MM.1S (cell line): ENCODE measurements at regions not wholly inside any gene's neighbourhood (a gene's known extent, or its start where the extent isn't known, plus 50 kb on each side); places are given as distances from the start of the nearest gene placed in this dataset.

ENCODE experiments used
- DNase-seq: peaks from one replicate; pipeline ENCODE4 v3.0.0-alpha.2; 2015
- H2AFZ ChIP-seq: fragments of 300-600 bp; sonication (generic); 2 replicates; pipeline ENCODE4 v1.6.0; 2016; ENCODE audit warnings: antibody characterized with exemption, low read length
- H3F3A ChIP-seq: fragments of 300-600 bp; sonication (generic); 2 replicates; pipeline ENCODE4 v1.6.1; 2016; ENCODE audit warnings: mild to moderate bottlenecking, antibody characterized with exemption, low read length, moderate library complexity, mixed read lengths; ENCODE audit not compliant: insufficient read depth
- H3K27ac ChIP-seq: fragments of 300-600 bp; sonication (generic); 2 replicates; pipeline ENCODE4 v1.5.1; 2016; ENCODE audit warnings: mild to moderate bottlenecking, low read length
- H3K27me3 ChIP-seq: fragments of 300-600 bp; sonication (generic); replicated peaks from 2 replicates; pipeline ENCODE4 v1.6.0; 2016; ENCODE audit warnings: low read length; ENCODE audit not compliant: insufficient read depth
- H3K36me3 ChIP-seq: fragments of 300-600 bp; sonication (generic); replicated peaks from 2 replicates; pipeline ENCODE4 v1.6.1; 2016; ENCODE audit warnings: mild to moderate bottlenecking, low read length, mixed read lengths; ENCODE audit not compliant: insufficient read depth
- H3K4me1 ChIP-seq: fragments of 300-600 bp; sonication (generic); 2 replicates; pipeline ENCODE4 v1.6.1; 2016; ENCODE audit warnings: low read length, mixed read lengths
- H3K4me2 ChIP-seq: fragments of 300-600 bp; sonication (generic); 2 replicates; pipeline ENCODE4 v1.6.0; 2016; ENCODE audit warnings: low read depth, low read length
- H3K4me3 ChIP-seq: fragments of 300-600 bp; sonication (generic); 2 replicates; pipeline ENCODE4 v1.5.1; 2016; ENCODE audit warnings: low read length, mixed read lengths
- H3K79me2 ChIP-seq: fragments of 300-600 bp; sonication (generic); 2 replicates; pipeline ENCODE4 v1.6.1; 2016; ENCODE audit warnings: mixed run types, low read length, mixed read lengths
- H3K9ac ChIP-seq: fragments of 300-600 bp; sonication (generic); 2 replicates; pipeline ENCODE4 v1.6.1; 2016; ENCODE audit warnings: low read length, mixed read lengths
- H3K9me2 ChIP-seq: fragments of 300-600 bp; sonication (generic); replicated peaks from 2 replicates; pipeline ENCODE4 v1.6.1; 2016; ENCODE audit warnings: mild to moderate bottlenecking, low read length, mixed read lengths; ENCODE audit not compliant: insufficient read depth
- H3K9me3 ChIP-seq: fragments of 300-600 bp; sonication (generic); replicated peaks from 2 replicates; pipeline ENCODE4 v1.6.1; 2016; ENCODE audit warnings: mild to moderate bottlenecking, low read length, mixed read lengths; ENCODE audit not compliant: insufficient read depth
- H4K20me1 ChIP-seq: fragments of 300-600 bp; sonication (generic); 2 replicates; pipeline ENCODE4 v1.6.1; 2016; ENCODE audit warnings: mild to moderate bottlenecking, low read length, moderate library complexity, mixed read lengths; ENCODE audit not compliant: insufficient read depth
- EZH2 ChIP-seq: fragments of 300-600 bp; sonication (generic); optimal IDR thresholded peaks from 2 replicates; pipeline ENCODE3; 2017; ENCODE audit warnings: low read depth, mild to moderate bottlenecking, antibody characterized with exemption, low read length, mixed read lengths
- EZH2phosphoT487 ChIP-seq: fragments of 300-600 bp; sonication (generic); IDR thresholded peaks from 2 replicates; pipeline ENCODE4 v1.6.1; 2018; ENCODE audit warnings: antibody characterized with exemption, low read length
- TF ChIP-seq, protein P1 (sequence below): fragments of 300-600 bp; sonication (generic); IDR thresholded peaks from 2 replicates; pipeline ENCODE4 v1.5.1; 2016; ENCODE audit warnings: antibody characterized with exemption, low read length, mixed read lengths

DNA sequence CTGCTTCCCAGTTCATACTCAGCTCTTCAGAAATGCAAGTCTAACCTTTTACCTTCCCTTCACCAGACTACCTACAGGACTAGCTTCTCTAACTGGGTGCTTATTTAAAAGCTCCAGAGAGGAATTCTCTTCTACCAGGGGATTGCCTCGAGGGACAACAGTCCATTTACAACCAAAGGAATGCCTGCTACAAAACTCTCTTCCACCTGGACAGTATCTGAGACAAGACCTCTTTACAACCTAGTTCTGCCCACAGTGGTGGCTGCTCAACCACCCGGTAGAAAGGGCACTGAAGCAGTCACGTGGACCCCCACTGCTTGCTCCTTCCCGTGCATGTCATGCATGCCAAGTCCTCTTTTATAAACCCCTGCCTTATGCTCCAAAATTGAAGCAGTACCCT is 158.1 kb upstream of the ANXA10 start:
- TF ChIP-seq EZH2phosphoT487, result no peak
- TF ChIP-seq, protein P1, sequence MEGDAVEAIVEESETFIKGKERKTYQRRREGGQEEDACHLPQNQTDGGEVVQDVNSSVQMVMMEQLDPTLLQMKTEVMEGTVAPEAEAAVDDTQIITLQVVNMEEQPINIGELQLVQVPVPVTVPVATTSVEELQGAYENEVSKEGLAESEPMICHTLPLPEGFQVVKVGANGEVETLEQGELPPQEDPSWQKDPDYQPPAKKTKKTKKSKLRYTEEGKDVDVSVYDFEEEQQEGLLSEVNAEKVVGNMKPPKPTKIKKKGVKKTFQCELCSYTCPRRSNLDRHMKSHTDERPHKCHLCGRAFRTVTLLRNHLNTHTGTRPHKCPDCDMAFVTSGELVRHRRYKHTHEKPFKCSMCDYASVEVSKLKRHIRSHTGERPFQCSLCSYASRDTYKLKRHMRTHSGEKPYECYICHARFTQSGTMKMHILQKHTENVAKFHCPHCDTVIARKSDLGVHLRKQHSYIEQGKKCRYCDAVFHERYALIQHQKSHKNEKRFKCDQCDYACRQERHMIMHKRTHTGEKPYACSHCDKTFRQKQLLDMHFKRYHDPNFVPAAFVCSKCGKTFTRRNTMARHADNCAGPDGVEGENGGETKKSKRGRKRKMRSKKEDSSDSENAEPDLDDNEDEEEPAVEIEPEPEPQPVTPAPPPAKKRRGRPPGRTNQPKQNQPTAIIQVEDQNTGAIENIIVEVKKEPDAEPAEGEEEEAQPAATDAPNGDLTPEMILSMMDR, result no peak
- TF ChIP-seq EZH2, result no peak
- Histone ChIP-seq H3K27me3 (no peaks in the 10 kb centered on the region), H3K9me2 (no peaks in the 10 kb centered on the region), H3K79me2 (no peaks in the 10 kb centered on the region), H3K4me1 (no peaks in the 10 kb centered on the region), H3K9me3 (no peaks in the 10 kb centered on the region), H3K4me2 (no peak overlapping the region), H4K20me1 (no peaks in the 10 kb centered on the region), H3K4me3 (no peak overlapping the region), H3K27ac (no peak overlapping the region), H2AFZ (no peak overlapping the region), H3K9ac (no peak overlapping the region), H3F3A (no peaks in the 10 kb centered on the region), H3K36me3 (no peaks in the 10 kb centered on the region)
- no peak for DNase-seq

DNA sequence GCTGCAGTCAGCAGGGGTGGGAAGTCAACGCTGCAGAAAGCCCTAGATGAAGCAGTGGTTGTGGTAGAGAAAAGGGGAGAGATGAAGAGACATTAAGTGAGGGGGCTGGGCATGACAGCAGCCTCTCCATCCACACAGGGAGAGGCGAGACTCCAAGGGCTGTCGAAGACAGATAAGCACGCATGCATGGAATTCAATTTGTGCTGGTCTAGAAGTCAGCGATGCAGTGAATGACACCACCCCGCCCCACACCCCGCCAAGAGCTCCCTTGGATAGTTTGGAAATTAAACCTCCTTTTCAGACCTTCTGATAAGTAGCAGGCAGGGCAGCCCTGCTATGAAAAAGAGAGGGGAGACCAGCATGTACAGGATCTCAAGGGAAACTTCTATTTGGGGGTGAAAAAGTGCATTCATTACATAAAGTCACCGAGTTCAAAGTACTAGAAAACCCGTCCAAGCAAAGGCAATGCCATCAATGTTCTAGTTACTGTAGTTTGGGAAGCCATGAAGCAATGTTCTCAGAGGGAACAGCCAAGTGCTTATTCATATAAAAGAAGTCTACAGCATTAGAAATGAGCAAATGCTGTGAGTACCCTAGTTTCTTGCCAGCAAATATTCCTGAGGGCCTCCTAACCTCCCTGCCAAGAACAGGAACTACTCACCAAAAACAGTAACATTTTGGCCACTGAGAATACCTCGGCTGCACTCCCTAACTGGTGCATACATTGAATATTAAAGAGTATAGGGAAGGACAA is 152.3 kb upstream of the ANXA10 start:
- no peaks in the 10 kb centered on the region for H3K9me3 ChIP-seq
- H3K27me3 ChIP-seq, result no peaks in the 10 kb centered on the region
- TF ChIP-seq EZH2phosphoT487 (no peak), EZH2 (no peak)
- TF ChIP-seq, protein P1, result no peak
- no peaks in the 10 kb centered on the region for H3K9me2 ChIP-seq
- no peak overlapping the region for H3K27ac ChIP-seq
- no peaks in the 10 kb centered on the region for H3K79me2 ChIP-seq
- H3K4me3 ChIP-seq, result no peak overlapping the region
- H3K36me3 ChIP-seq, result no peaks in the 10 kb centered on the region
- no peaks in the 10 kb centered on the region for H4K20me1 ChIP-seq
- no peak overlapping the region for H3K9ac ChIP-seq
- DNase-seq, result peak; percentile 8
- H2AFZ ChIP-seq, result no peak overlapping the region
- H3K4me1 ChIP-seq, result no peaks in the 10 kb centered on the region
- H3K4me2 ChIP-seq, result no peak overlapping the region
- H3F3A ChIP-seq, result no peaks in the 10 kb centered on the region

DNA sequence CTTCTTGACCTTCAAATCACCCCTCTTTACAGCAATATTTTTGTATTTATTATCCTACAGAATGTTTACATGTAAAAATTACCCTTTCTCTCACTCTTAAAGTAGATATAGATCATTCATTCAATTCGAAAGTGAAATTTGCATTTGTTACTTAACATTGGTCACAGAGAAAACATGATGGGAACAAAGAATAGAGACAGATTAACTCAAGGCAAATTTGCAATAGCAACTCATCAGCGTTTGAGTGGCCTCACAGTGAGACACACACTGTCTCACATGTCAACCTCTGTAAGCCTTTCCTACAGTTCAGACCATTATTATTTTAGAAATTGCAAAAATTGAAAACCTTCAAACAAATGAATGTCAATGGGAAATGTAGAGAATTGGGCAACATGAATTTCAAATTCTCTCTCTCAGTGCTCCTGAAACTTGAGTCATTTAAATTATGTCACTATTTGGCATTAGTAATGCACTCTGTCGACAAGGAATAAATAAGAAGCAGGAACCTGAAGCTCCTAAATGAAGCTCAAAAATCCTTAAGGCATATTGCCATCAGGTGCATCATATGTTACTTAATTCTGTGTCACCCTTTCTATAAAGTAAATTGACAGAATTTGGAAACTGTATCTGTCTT is 148.3 kb upstream of the ANXA10 start:
- no peak overlapping the region for H3K4me3 ChIP-seq
- H3K9ac ChIP-seq, result no peak overlapping the region
- H3K9me2 ChIP-seq, result no peaks in the 10 kb centered on the region
- no peak overlapping the region for H3K4me2 ChIP-seq
- no peaks in the 10 kb centered on the region for H3K27me3 ChIP-seq
- no peak for DNase-seq
- no peaks in the 10 kb centered on the region for H3K4me1 ChIP-seq
- H3K36me3 ChIP-seq, result no peaks in the 10 kb centered on the region
- no peaks in the 10 kb centered on the region for H4K20me1 ChIP-seq
- no peaks in the 10 kb centered on the region for H3K9me3 ChIP-seq
- no peaks in the 10 kb centered on the region for H3K79me2 ChIP-seq
- H2AFZ ChIP-seq, result no peak overlapping the region
- no peak overlapping the region for H3K27ac ChIP-seq
- H3F3A ChIP-seq, result no peaks in the 10 kb centered on the region
- TF ChIP-seq EZH2phosphoT487 (no peak), EZH2 (no peak)
- TF ChIP-seq, protein P1, result no peak
